Mesothelial cell of epicardium (in vitro differentiated cells): ENCODE measurements at regions not wholly inside any gene's neighbourhood (a gene's known extent, or its start where the extent isn't known, plus 50 kb on each side); places are given as distances from the start of the nearest gene placed in this dataset.

Experiments used
- DNase-seq, 2 experiments: peaks; one replicate each; pipeline ENCODE4 v3.0.0; 2021; ENCODE audit warnings: low spot score in 2 of 2; ENCODE audit not compliant: unreplicated experiment in 2 of 2
- H3K27ac Mint-ChIP-seq: 2 replicates; pipeline ENCODE4 v1.8.0; 2021; ENCODE audit warnings: mixed read lengths
- H3K27me3 Mint-ChIP-seq: 2 replicates; pipeline ENCODE4 v1.8.0; 2021; ENCODE audit warnings: low read depth, mixed read lengths
- H3K36me3 Mint-ChIP-seq: 2 replicates; pipeline ENCODE4 v1.8.0; 2021; ENCODE audit warnings: mixed read lengths
- H3K4me1 Mint-ChIP-seq: 2 replicates; pipeline ENCODE4 v1.8.0; 2021; ENCODE audit warnings: mixed read lengths
- H3K4me3 Mint-ChIP-seq: 2 replicates; pipeline ENCODE4 v1.8.0; 2021; ENCODE audit warnings: mild to moderate bottlenecking, moderate library complexity, mixed read lengths
- H3K9me3 Mint-ChIP-seq: 2 replicates; pipeline ENCODE4 v1.8.0; 2021; ENCODE audit warnings: mixed read lengths
- TF ChIP-seq, protein P1 (sequence below): fragments of 200-600 bp; sonication (generic); IDR thresholded peaks from one replicate; pipeline ENCODE4 v1.5.0; 2021; ENCODE audit warnings: antibody characterized with exemption; ENCODE audit not compliant: unreplicated experiment

- H3K9me3 Mint-ChIP-seq: peaks cover 3% of the 10 kb centered on the region
- TF ChIP-seq, protein P1, sequence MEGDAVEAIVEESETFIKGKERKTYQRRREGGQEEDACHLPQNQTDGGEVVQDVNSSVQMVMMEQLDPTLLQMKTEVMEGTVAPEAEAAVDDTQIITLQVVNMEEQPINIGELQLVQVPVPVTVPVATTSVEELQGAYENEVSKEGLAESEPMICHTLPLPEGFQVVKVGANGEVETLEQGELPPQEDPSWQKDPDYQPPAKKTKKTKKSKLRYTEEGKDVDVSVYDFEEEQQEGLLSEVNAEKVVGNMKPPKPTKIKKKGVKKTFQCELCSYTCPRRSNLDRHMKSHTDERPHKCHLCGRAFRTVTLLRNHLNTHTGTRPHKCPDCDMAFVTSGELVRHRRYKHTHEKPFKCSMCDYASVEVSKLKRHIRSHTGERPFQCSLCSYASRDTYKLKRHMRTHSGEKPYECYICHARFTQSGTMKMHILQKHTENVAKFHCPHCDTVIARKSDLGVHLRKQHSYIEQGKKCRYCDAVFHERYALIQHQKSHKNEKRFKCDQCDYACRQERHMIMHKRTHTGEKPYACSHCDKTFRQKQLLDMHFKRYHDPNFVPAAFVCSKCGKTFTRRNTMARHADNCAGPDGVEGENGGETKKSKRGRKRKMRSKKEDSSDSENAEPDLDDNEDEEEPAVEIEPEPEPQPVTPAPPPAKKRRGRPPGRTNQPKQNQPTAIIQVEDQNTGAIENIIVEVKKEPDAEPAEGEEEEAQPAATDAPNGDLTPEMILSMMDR: no peak
- no peaks in the 10 kb centered on the region for H3K4me1 Mint-ChIP-seq
- H3K4me3 Mint-ChIP-seq: no peak overlapping the region
- DNase-seq: no peak
- no peaks in the 10 kb centered on the region for H3K36me3 Mint-ChIP-seq
- H3K27ac Mint-ChIP-seq: no peak overlapping the region
- no peaks in the 10 kb centered on the region for H3K27me3 Mint-ChIP-seq
Observed at GRCh38 chr6:67411036-67411435, 1224.0 kb upstream of the ADGRB3 start.

GRCh38 chr6:67394254-67394653 lies 1240.8 kb upstream of the ADGRB3 start:
- Mint-ChIP-seq H3K4me3 (no peak overlapping the region), H3K4me1 (no peaks in the 10 kb centered on the region), H3K27ac (no peak overlapping the region), H3K36me3 (no peaks in the 10 kb centered on the region), H3K27me3 (no peaks in the 10 kb centered on the region), H3K9me3 (peaks cover 16% of the 10 kb centered on the region)
- TF ChIP-seq, protein P1: no peak
- no peak for DNase-seq

DNA sequence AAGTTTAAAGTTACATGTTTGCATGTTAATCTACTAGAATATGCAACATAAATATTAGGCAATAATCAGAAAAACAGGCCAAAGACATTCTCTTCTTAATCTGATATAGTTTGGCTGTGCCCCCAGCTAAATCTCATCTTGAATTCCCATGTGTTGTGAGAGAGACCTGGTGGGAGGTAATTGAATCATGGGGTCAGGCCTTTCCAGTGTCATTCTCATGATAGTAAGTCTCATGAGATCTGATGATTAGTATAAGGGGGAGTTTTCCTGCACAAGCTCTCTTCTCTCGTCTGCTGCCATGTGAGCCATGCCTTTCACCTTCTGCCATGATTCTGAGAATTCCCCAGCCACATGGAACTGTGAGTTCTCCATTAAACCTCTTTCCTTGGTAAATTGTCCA lies 1241.7 kb upstream of the ADGRB3 start:
- no peak overlapping the region for H3K27ac Mint-ChIP-seq
- H3K4me1 Mint-ChIP-seq: no peaks in the 10 kb centered on the region
- no peak for DNase-seq
- H3K9me3 Mint-ChIP-seq: peaks cover 16% of the 10 kb centered on the region
- no peaks in the 10 kb centered on the region for H3K27me3 Mint-ChIP-seq
- no peaks in the 10 kb centered on the region for H3K36me3 Mint-ChIP-seq
- H3K4me3 Mint-ChIP-seq: no peak overlapping the region
- TF ChIP-seq, protein P1: no peak

- no peak for DNase-seq
- no peak overlapping the region for H3K4me3 Mint-ChIP-seq
- TF ChIP-seq, protein P1: no peak
- no peaks in the 10 kb centered on the region for H3K4me1 Mint-ChIP-seq
- H3K27me3 Mint-ChIP-seq: no peaks in the 10 kb centered on the region
- H3K36me3 Mint-ChIP-seq: no peaks in the 10 kb centered on the region
- H3K9me3 Mint-ChIP-seq: peaks cover 16% of the 10 kb centered on the region
- no peak overlapping the region for H3K27ac Mint-ChIP-seq
Observed at GRCh38 chr6:67391955-67392354, 1243.1 kb upstream of the ADGRB3 start.

DNA sequence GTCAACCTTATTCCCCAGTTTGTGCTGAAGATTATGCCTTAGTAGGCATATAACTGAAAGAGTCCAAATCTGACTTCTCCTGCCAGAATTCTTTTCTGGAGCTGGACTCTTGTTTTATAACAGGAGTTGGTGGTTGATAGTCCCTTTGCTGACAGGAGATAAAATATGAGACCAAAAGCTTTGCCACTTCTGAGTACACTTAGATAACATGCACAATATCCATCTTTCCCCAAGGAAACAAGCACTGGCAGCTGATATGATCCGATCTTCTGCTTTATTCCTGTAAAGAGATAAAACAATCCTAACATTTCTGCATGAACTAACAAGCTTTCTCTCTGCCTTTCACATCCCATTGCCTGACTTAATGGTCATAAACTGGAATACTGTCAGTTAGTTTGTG lies 1265.4 kb upstream of the ADGRB3 start:
- no peak for DNase-seq
- no peaks in the 10 kb centered on the region for H3K36me3 Mint-ChIP-seq
- H3K27ac Mint-ChIP-seq: no peak overlapping the region
- H3K27me3 Mint-ChIP-seq: peaks cover 2% of the 10 kb centered on the region
- no peaks in the 10 kb centered on the region for H3K9me3 Mint-ChIP-seq
- H3K4me1 Mint-ChIP-seq: no peaks in the 10 kb centered on the region
- TF ChIP-seq, protein P1: no peak
- H3K4me3 Mint-ChIP-seq: no peak overlapping the region

DNA sequence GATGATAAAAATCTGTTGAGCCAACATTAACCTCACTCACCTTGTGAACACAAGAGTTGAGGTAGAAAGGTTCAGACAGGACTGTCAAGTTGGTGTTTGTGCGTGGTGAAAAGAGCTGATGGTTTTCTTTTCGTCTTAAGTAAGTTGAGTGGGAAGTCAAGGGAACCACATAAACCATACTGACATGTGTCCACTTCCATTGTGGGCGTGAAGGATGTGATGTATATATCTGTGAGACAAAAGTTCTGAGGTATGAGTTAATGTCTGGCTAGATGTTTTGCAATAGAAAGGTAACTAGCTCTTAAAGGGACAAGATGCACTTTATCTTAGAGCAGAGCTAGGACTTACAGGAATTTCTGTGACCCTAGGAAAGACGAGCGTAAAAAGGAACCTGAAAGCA lies 1272.1 kb upstream of the ADGRB3 start:
- no peaks in the 10 kb centered on the region for H3K9me3 Mint-ChIP-seq
- no peak overlapping the region for H3K4me3 Mint-ChIP-seq
- no peak overlapping the region for H3K27ac Mint-ChIP-seq
- no peaks in the 10 kb centered on the region for H3K4me1 Mint-ChIP-seq
- no peak for DNase-seq
- TF ChIP-seq, protein P1: no peak
- H3K27me3 Mint-ChIP-seq: no peaks in the 10 kb centered on the region
- H3K36me3 Mint-ChIP-seq: no peaks in the 10 kb centered on the region
